Hematopoietic multipotent progenitor cell treated with erythropoietin and hydrocortisone succinate and interleukin-3 and kit ligand, for 4 days (in vitro differentiated cells): ENCODE measurements at regions not wholly inside any gene's neighbourhood (a gene's known extent, or its start where the extent isn't known, plus 50 kb on each side); places are given as distances from the start of the nearest gene placed in this dataset.
"Not testable (repeated sequence)": the region's sequence is repeated elsewhere in the genome, so short reads cannot be mapped to it uniquely, and the experiment has no call there.

Experiments used
- DNase-seq: peaks from one replicate; pipeline ENCODE4 v3.0.0-alpha.2; 2015

GRCh38 chr16:16563962-16564361 is 185.0 kb downstream of the NPIPA7 start:
- DNase-seq: not testable (repeated sequence)

GRCh38 chr16:16565326-16565725 is 186.4 kb downstream of the NPIPA7 start:
- not testable (repeated sequence) for DNase-seq

GRCh38 chr16:16570055-16570454 is 191.1 kb downstream of the NPIPA7 start:
- peak; percentile 65 for DNase-seq

GRCh38 chr16:16570874-16571273 is 191.9 kb downstream of the NPIPA7 start:
- DNase-seq: not testable (repeated sequence)

GRCh38 chr16:16572130-16572774 is 193.3 kb downstream of the NPIPA7 start:
- not testable (repeated sequence) for DNase-seq

GRCh38 chr16:16577062-16577461 is 198.1 kb downstream of the NPIPA7 start:
- peak; percentile 8 for DNase-seq

GRCh38 chr16:16578701-16579100 is 199.8 kb downstream of the NPIPA7 start:
- DNase-seq: peak; percentile 35

GRCh38 chr16:16582916-16583315 is 204.0 kb downstream of the NPIPA7 start:
- DNase-seq: not testable (repeated sequence)

- DNase-seq: peak; percentile 20
Measured at GRCh38 chr16:16586073-16586651, 207.2 kb downstream of the NPIPA7 start.

- not testable (repeated sequence) for DNase-seq
Measured at GRCh38 chr16:16586969-16587368, 208.0 kb downstream of the NPIPA7 start.

- not testable (repeated sequence) for DNase-seq
Measured at GRCh38 chr16:16588436-16588835, 209.5 kb downstream of the NPIPA7 start.

GRCh38 chr16:16590654-16591318 is 211.8 kb downstream of the NPIPA7 start:
- DNase-seq: not testable (repeated sequence)

GRCh38 chr16:16593156-16593863 is 214.4 kb downstream of the NPIPA7 start:
- DNase-seq: peak; percentile 22

GRCh38 chr16:16595029-16595718 is 216.2 kb downstream of the NPIPA7 start:
- DNase-seq: not testable (repeated sequence)

GRCh38 chr16:16601239-16601638 is 222.3 kb downstream of the NPIPA7 start:
- DNase-seq: not testable (repeated sequence)

GRCh38 chr16:16607401-16608082 is 228.6 kb downstream of the NPIPA7 start:
- not testable (repeated sequence) for DNase-seq

GRCh38 chr16:16609627-16610026 is 230.7 kb downstream of the NPIPA7 start:
- not testable (repeated sequence) for DNase-seq

- not testable (repeated sequence) for DNase-seq
Measured at GRCh38 chr16:16610389-16610967, 231.5 kb downstream of the NPIPA7 start.

- DNase-seq: not testable (repeated sequence)
Measured at GRCh38 chr16:16613212-16613611, 234.3 kb downstream of the NPIPA7 start.

GRCh38 chr16:16614484-16614883 is 235.5 kb downstream of the NPIPA7 start:
- DNase-seq: not testable (repeated sequence)

GRCh38 chr16:16618963-16619465 is 240.1 kb downstream of the NPIPA7 start:
- not testable (repeated sequence) for DNase-seq
